GM19035 (cell line): ENCODE measurements at regions not wholly inside any gene's neighbourhood (a gene's known extent, or its start where the extent isn't known, plus 50 kb on each side); places are given as distances from the start of the nearest gene placed in this dataset.

Experiments used
- ATAC-seq: cut with Tn5 transposase; IDR thresholded peaks from one replicate; pipeline ENCODE4 v1.9.1; 2021; ENCODE audit not compliant: unreplicated experiment

DNA sequence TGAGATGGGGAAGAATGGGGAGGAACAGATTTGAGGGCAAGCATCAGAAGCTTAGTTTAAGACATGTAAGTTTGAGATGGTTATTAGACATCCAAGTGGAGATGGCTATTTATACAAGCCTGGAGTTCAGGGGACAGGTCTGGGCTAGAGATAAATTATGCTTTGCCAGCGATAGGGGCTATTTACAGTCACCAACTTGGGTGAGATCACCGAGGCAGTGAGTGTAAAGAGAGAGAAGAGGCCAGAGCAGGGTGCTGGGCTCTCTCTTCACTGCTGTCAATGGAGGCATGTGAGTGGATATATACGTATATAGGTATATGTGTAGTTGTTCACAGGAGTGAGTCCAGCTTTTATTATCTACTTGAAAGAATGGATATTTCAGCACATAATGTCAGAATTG lies 81.0 kb downstream of the QPCT start:
- no peak for ATAC-seq

DNA sequence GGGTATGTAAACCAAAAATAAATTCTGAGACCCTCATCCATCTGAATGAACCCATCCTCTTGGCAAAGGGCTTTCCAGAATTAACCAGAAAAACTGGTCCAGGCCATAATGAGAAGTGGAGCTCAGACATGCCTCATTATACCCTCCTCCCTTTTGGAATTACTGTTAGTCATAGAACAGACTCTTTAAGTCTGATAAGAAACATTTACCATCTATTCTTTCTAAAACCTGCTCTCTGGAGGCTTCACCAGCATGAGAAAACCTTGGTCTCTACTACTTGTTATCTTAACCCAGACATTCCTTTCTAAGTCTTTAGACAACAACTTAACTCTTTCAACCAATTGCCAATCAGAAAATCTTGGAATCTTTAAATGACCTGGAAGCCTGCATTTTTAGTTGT lies 82.8 kb downstream of the QPCT start:
- ATAC-seq: no peak

DNA sequence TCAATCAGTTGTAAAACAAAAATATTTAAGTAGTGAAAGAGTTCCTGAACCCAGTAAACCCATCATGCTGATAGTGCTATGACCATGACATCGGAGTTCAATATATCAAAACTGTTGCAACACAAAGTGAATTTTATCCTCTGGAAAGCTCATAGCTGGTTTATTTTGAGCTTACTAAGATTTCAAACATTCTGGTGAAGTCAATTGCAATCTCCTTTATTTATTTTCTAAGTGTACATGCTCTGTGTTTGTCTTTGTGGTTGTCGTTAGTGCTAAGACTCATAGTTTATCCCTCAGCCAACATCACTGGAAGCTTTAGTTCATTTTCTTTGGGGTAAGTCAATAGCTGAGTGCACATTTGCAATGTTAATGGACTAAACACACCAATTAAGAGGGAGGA lies 91.9 kb downstream of the QPCT start:
- no peak for ATAC-seq

DNA sequence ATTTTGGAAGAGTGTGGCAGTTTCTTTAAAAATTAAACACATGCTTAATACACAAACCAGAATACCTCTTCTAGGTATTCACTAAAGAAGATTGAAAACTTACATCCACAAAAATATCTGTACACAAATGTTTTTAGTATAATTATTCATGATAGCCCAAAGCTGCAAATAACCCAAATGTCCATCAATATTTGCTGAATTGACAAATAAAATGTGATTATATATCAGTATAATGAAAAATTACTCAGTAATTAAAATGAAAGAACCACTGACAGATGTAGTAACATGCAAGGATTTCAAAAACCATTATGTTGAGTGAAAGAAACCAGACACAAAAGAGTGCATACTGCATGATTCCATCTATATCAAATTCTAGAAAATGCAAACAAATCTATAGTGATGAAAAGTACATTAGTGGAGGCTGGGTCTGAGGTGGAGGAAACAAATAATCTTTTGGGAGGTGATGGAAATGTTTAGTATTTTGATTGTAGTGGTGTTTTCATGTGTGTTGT lies 94.8 kb downstream of the QPCT start:
- no peak for ATAC-seq

DNA sequence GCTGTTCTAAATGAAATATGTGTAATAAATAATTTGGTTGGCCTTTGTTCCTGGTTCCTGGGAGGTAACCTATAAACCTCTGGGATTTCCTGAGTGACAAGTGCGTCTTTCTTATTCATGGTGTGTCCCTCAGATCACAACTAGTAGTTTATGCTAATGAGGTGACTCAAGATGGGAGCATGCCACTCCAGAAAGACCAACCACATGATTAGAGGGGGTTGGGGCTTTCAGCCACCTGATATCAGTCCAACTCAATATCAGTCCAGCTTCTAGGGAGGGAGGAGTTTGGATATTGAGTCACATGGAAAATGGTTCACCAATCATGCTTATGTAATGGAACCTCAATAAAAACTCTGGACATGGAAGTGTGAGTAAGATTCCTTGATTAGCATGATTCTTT lies 96.6 kb downstream of the QPCT start:
- no peak for ATAC-seq

DNA sequence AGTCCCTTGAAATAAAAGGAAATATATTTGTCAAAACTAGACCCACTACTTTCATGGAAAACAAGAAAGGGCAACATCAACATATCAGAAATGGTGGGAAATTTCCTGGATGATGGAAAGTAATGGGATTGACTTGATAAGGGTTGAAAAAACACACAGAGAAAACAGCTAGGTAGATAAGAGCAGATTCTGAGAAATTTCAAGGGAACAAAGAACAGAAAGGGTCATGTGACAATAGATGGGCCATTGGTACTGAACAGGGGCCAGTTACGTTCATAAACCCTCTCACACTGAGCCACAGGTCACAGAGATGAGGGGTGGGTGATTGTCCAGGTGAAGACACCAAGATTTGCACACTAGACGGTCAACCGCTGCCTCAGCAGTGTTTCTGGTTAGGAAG lies 98.7 kb downstream of the QPCT start:
- ATAC-seq: no peak

DNA sequence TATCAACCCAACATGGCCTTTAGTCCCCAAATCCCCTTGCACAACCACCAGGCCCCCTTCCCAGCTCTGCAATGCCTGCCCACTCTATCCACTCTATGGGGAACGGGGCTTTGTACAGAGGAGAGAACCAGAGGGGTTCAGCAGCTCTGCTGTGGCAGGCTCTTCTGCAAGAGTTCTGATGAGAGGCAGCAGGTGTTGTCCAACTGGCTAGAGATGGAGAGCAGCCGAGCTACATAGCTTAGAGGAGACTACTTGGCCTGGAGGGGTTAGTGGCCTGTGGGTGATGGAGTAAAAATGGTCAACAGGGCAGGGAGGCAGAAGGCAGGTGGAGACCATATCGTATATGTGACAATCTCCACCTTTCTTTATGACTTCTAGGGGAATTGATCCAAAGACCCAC lies 103.0 kb downstream of the QPCT start:
- ATAC-seq: no peak

DNA sequence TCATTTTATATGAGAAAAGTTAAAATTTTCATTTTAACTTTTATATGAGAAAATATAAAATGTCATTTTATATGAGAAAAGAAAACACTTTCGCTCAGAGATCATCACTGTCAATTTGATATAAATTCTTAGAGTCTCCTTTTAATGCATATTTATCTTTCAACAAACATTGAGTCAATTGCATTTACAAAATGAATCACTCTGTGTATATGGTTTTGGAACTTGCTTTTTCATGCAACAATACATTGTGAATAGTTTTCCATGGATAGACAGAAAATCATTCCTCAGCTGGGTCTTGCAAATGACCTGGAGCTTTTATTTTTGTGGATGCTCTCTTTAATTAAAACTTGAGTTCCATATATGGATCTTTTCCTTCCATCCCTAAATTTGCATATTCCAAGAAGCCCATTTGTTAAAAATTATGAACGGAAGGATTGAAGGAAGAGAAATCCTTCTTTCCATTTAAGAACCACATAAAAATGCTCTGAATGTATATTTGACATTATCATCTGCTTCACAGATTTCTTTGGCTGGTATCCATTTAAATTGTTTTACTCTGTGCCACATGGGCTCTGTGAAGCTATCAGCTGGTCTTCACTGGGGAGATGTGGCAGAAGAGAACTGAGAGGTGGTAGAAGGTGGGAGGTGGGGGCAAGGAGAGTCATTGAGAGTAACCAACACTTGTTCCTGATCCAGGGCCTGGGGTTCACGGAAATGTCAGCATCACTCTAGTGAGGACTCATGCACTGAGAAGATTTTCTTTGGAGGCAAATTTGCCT lies 104.1 kb downstream of the QPCT start:
- ATAC-seq: no peak

DNA sequence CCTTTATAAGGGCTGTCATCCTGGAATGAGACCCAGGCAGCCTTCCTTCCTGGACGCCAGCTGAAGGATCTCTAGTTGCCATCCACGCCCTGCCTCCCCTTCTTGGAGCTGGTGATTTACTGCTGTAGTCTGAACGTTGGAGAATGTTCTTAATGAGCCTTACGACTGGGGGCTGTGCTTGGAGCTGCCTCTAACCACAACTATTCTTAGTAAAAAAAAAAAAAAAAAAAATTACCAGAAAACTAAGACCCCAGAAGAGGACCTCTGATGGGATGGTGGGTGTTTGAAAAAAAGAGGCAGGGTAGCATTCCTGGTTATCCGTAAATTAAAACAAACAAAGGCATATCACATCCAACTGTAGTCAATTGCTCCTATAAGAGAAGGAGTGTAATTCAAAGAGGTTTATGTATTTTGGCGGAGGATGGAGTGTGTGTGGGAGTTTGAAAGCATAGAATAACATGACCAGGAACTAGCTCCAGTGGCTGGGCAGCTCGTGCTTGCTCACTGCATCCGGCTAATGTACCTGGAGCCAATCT lies 105.4 kb downstream of the QPCT start:
- no peak for ATAC-seq

DNA sequence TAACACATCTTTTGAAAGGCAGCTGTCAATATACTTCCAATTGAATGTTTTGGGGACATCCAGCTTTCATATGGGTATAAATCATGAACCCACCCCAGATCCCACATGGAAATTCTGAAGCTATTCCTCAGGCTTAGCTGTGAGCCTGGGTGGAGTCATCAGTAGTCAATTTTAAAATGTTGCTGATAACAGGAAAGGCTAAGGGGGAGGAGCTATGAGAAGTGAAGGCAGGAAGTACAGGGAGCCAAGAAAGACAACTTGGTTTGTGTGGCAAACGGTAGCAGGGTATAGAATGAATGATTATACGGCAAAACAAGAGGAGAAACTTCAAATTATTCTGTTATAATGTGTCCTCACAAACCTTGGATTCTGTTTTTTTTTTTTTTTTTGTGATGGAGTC lies 108.6 kb downstream of the QPCT start:
- ATAC-seq: no peak

DNA sequence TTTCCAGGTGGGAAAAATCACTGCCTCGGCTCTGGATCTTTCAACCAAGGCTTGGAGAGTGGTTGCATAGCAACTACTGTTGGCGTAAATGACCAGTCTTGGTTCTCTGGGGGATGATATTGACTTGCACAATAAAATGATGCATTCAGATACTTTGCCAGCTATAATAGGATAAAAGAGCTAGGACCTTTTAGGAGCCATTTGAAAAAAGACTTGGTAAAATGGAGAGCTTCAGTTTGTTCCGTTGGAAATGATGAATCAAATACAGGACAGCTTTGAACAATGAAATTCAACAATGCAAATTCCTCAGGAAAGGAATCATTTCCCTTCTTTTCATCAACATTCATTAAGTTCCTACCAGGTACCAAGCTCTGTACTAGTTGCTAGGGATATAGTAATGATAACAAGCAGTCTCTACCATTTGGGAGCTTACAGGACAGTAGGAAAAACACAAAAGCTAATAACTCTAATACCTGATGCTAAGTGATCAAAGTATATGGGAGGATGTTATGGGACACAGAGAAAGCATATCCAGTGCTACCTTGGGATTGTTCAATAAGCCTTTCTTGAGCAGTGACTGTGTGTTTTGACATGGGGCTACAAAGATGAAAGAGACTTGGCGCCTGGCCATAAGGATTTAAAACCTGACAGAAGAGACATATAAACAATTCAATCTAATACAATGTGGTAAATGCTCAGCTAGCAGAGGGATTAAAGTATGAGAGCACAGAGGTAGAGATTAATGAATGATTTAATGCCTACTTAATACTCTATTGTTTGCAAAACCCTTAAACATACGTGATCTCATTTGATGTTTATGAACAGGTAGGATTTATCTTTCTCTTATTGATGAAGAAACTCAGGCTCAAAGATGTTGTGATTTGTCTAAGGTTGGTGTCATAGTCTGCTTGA lies 110.7 kb downstream of the QPCT start:
- ATAC-seq: no peak

DNA sequence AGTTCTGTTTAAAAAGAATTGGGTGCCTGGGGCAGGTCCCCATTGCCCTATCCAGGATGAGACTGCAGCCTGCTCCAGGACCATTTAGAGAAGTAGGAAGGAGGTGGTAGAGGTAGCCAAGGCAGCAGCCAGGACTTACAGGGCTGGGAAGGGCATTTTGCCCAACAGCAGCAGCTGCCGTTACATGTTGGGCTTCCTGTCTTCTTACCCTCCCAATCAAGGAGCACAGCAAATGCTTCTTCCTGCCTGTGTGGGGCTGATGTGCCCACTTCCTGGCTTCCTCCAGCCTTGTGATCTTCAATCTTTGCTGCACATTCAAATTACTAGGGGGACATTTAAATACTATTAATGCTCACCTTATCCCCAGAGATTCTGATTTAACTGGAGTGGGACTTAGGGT lies 112.0 kb downstream of the QPCT start:
- no peak for ATAC-seq

DNA sequence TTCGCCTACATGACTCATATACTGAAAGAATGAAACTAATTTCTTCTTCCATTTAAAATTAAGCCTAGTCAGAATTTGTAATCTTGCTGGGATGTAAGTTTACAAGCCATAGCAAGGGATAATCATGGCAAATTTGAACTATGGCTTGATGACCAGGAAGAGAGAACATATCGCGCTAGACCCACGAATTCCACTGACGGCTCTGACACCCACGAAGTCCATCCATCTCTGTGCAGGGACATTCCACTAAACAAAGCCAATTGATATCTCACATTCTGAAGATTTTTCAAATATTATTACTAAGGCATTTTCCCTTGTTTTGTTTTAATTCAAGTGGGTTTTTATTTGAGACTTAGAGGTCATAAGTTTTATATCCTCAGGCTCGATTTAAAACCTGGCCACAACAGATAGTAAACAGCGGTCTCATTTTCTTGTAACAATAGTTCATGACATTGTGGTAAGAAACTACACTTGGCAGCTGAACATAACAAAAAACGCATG lies 113.0 kb downstream of the QPCT start:
- ATAC-seq: no peak

DNA sequence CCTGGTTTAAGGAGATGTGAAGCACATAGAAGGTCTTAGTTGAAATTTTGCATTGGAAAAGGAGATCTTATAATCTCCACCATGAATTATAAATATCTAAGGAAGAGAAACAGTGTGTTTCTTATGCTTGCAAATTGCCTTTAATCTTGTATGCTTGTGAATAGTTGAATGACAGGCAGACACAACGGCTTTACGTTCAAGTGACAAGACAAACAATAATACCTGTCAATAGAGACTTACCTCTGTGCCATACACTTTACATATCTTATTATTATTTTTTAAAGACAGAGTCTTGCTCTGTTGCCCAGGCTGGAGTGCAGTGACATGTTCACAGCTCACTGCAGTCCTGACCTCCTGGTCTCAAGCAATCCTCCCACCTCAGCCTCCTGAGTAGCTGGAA lies 113.7 kb downstream of the QPCT start:
- ATAC-seq: no peak

DNA sequence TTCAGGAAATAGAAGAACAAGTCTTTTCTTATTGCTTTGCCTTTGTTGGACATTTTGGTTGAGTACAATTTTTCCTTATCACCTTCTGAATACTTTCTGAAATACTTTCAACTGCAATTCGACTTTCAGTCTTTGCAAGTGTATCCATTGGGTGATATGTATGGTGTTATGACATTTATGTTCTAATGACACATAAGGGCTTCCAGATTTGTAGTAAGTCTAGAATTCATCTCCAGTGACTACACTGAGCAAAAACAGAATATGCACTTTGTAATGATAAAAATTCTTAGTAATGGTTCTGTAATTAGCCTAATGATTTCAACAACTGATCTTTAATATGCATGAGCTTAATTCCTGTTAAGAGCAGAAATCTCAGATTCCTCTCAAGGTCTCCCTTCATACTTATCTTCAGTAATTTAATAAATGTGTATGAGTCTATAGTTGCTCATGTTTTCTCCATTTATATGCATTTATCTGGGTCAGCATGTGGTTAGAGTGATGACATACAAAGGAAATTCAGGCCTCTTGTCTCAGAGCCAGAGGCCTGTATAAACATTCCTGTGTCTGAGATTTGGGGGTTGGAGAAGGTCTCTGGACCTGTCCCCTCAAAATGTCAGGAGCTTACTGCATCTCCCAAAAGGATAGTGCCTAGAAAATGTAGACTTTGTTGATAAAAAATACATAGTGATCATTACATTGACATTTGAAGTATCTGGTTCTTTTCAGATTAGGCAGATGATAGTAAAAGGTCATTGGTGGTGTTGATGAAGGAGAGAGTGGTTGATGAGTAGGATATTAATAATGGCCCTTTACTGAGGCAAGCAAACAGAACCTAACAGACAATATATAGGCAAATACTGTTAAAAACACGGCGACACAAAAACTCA lies 114.9 kb downstream of the QPCT start:
- ATAC-seq: no peak

DNA sequence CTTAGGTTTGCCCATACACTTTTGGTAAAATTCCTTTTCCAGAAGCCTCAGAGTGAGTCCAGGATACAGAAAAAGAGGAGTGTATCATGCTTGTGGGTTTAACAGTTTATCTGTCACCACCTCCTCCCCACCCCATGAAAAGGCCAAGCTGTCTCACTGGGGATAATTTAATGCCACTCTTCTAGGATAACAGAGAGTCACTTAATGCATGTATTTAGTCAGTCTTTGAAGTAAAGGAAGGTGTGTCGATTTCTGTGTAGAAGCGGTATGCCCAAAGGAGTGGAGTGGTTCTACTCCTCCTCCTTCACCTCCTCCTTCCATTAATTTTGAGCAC lies 116.4 kb downstream of the QPCT start:
- ATAC-seq: no peak

DNA sequence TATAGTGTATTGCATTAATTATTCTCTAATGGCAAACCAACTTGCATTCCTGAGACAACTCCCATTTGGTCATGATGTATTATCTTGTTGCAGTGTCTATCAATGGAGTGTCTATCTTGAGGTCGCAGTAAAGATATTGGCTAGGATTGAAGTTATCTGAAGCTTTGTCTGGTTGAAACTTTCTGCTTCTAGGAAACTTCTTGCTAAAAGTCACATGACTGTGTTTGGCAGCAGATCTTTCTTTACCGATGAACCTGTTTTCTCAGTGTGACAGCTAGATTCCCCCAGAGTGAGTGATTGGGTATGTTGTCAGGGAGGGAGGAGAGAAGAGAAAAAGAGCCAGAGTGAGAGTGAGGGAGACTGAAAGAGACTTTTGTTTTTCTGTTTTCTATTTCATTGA lies 119.6 kb downstream of the QPCT start:
- ATAC-seq: no peak

DNA sequence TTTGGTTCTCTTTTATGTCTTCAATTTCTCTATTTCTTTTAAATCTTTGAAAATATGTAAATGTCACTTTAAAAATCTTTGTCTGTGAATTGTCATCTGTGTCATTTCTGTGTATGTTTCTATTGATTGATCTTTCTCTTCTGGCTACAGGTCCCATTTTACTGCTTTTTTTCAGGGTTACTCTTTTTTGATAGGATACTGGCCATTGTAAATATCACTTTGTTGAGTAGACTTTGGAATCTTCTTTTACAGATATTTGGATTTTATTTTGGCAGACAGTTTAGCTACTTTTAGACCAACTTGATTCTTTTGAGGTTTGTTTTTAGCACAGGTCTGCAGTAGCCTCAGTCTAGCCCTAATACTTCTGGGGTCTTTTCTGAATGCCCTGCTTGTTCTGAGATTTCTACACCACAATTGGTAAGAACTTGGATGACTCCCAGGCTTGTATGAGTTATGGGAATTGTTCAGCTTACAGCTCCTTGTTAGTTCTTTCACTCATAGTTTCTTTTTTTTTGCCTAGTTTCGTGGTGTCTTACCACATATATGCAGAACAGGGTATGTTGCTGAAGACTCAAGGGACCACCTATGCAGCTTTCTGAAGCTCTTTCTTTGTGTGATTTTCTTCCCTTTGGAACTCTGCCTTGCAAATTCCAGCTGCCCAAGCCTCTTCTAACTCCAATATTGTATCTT lies 122.2 kb downstream of the QPCT start:
- ATAC-seq: no peak

DNA sequence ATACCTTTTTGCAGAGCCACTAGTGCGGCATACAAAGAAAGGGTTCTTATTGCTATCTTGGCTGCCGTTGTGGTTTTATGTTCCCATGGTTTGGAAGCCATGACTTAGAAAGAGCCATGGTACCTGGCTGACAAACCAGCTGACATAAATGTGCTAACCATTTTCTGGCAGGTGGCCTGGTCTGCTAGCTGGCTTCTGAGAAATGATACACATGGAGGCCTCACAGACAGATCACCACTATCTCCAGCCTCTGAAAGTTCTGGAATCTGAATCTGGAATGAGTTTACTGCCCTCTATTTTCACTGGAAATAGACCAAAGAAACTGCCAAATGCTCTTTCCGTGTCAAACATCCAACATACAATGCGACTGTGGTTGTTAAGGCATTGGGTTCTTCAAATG lies 123.7 kb downstream of the QPCT start:
- ATAC-seq: no peak

DNA sequence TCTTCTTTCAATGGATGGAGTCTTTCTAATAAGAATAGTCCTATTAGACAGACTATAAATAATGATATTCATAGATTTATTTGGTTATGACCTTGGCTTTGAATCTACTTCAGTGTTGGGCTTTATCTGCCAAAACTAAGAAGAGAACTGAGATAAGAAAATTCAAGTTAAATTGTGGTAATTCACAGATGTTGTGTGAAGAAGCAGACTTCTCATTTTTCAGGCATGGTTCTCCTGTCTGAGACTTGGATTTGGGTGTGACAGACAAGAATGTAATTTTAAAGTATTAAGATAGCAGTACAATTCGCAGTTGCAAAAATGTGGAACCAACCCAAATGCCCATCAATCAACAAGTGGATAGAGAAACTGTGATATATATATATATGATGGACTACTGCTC lies 124.7 kb downstream of the QPCT start:
- ATAC-seq: no peak
